Suprapubic skin (tissue), 3 donors: ENCODE measurements at regions not wholly inside any gene's neighbourhood (a gene's known extent, or its start where the extent isn't known, plus 50 kb on each side); places are given as distances from the start of the nearest gene placed in this dataset.

Source experiments
- EP300 ChIP-seq: sonication (generic); formaldehyde crosslinking; IDR thresholded peaks from one replicate; pipeline ENCODE4 v1.6.1; 2017; ENCODE audit warnings: antibody characterized with exemption
- POLR2A ChIP-seq, 2 donors: fragments of 450-650 bp; IDR thresholded peaks; one replicate each; pipeline ENCODE4 v1.6.1; 2017; ENCODE audit warnings: antibody characterized with exemption in 2 of 2, mild to moderate bottlenecking in 2 of 2, moderate library complexity in 2 of 2
- TF ChIP-seq, protein P1 (sequence below), 2 donors: fragments of 200-600 bp in 1 of 2; fragments of 450-650 bp in 1 of 2; sonication (generic) in 1 of 2; IDR thresholded peaks; one replicate each; pipeline ENCODE4 v1.5.1; 2016 to 2019; ENCODE audit warnings: antibody characterized with exemption in 2 of 2, mild to moderate bottlenecking in 1 of 2, moderate library complexity in 1 of 2

- TF ChIP-seq, protein P1, sequence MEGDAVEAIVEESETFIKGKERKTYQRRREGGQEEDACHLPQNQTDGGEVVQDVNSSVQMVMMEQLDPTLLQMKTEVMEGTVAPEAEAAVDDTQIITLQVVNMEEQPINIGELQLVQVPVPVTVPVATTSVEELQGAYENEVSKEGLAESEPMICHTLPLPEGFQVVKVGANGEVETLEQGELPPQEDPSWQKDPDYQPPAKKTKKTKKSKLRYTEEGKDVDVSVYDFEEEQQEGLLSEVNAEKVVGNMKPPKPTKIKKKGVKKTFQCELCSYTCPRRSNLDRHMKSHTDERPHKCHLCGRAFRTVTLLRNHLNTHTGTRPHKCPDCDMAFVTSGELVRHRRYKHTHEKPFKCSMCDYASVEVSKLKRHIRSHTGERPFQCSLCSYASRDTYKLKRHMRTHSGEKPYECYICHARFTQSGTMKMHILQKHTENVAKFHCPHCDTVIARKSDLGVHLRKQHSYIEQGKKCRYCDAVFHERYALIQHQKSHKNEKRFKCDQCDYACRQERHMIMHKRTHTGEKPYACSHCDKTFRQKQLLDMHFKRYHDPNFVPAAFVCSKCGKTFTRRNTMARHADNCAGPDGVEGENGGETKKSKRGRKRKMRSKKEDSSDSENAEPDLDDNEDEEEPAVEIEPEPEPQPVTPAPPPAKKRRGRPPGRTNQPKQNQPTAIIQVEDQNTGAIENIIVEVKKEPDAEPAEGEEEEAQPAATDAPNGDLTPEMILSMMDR (IDR thresholded peaks at IDR 0.05): no peak
- TF ChIP-seq EP300: no peak
- TF ChIP-seq POLR2A (IDR thresholded peaks at IDR 0.05): no peak
Measured at GRCh38 chr17:31692632-31693031, 166.4 kb downstream of the COPRS start.
